HG03135 (cell line): ENCODE measurements at regions not wholly inside any gene's neighbourhood (a gene's known extent, or its start where the extent isn't known, plus 50 kb on each side); places are given as distances from the start of the nearest gene placed in this dataset.

Experiments
- ATAC-seq: cut with Tn5 transposase; IDR thresholded peaks from one replicate; pipeline ENCODE4 v1.9.1; 2021; ENCODE audit warnings: mild to moderate bottlenecking, moderate library complexity; ENCODE audit not compliant: unreplicated experiment

DNA sequence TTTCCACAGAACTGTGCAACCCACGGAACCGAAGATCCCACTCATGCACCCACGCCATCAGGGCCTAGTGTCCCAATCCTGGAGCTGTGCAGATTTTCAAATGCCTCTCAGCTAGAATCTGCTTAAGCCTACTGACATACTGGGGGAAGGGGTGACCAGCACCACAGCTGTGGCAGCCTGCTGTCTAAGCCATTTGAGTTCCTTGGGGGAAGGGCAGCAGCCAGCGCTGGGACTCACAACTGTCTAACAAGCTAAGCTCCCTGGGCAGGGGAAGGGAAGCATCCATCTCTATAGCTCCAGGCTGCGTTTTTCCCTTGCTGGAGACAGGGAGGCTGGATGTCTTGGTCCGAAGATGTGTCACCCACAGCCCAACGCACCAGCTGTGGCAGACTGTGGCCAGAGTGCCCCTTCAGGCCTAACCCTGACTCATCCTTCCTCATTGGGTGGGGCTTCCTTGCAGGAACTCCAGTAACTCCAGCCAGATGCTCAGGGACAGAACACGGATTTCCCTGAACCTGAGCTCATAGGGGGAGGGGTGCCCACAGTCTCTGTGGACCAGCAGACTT is 194.8 kb downstream of the CHRDL1 start:
- ATAC-seq, result no peak

DNA sequence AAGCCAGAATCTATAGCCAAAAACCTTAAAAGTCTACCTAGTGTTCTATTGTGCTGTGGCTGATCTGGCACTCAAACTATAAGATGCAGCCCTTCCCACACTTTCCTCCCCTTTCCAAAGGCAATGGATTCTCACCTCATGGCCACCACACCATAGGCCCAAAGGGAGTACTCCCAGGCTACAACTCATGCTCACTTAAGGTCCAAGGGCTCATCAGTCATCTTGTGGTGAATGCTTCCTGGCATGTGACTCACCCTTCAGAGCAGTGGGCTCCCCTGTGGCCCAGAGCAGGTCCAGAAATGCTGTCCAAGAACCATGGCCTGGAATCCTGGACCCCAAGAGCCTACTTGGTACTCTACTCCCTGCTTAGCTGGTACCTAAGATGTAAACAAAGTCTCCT is 181.0 kb downstream of the CHRDL1 start:
- no peak for ATAC-seq
